HepG2 (cell line): ENCODE measurements at regions not wholly inside any gene's neighbourhood (a gene's known extent, or its start where the extent isn't known, plus 50 kb on each side); places are given as distances from the start of the nearest gene placed in this dataset.

Source experiments
- ATAC-seq: fragments of 200-7000 bp; cut with Tn5 transposase; 3 replicates; pipeline ENCODE4 v1.9.1; 2020; ENCODE audit warnings: mild to moderate bottlenecking, moderate library complexity
- BruUV-seq: library from RNA; stranded (reverse); fragments of 400-500 nt; replicated peaks from 2 replicates; lab custom pipeline; 2021; lab: Mats Ljungman, UMichigan
- CTCF ChIA-PET: fragments of 300-600 bp; formaldehyde crosslinking; extraction: SDS; loops from one replicate; lab custom pipeline; 2021; ENCODE audit warnings: low total read pairs, inconsistent platforms, low intra/inter-chr PET ratio; lab: Yijun Ruan, JAX
- POLR2A ChIA-PET: fragments of 350-600 bp; sonication (Branson Sonifier 250); formaldehyde crosslinking; loops from one replicate; lab custom pipeline; 2020; ENCODE audit warnings: antibody characterized with exemption, inconsistent platforms; lab: Yijun Ruan, JAX
- DNase-seq: peaks from one replicate; pipeline ENCODE4 v3.0.0-alpha.2; 2015; ENCODE audit warnings: low spot score
- FAIRE-seq: peaks from 3 replicates; lab custom pipeline; 2011; peaks lifted over from hg19 to GRCh38; lab: Jason Lieb, UNC
- H2AFZ ChIP-seq: one replicate; pipeline ENCODE4 v1.6.1; 2011; ENCODE audit warnings: low read length, inconsistent platforms
- H3K27ac ChIP-seq: fragments of 300-600 bp; 3 replicates; pipeline ENCODE4 v1.8.0; 2011; ENCODE audit warnings: mixed run types, mild to moderate bottlenecking, mixed read lengths, low read length, inconsistent platforms; ENCODE audit not compliant: insufficient read depth; ENCODE audit errors: extremely low read length
- H3K27me3 ChIP-seq, 2 experiments: fragments of 200-600 bp in 1 of 2; 2 replicates in 1 of 2; 3 replicates in 1 of 2; pipeline versions ENCODE4 v1.6.0 to v1.8.0; 2011; ENCODE audit warnings: low read length in 2 of 2, mild to moderate bottlenecking in 2 of 2, moderate library complexity in 2 of 2, inconsistent platforms in 1 of 2; ENCODE audit not compliant: insufficient read depth in 2 of 2, control insufficient read depth in 1 of 2
- H3K36me3 ChIP-seq, 2 experiments: fragments of 200-600 bp in 1 of 2; replicated peaks in 1 of 2; 2 replicates in 1 of 2; 3 replicates in 1 of 2; pipeline versions ENCODE4 v1.5.1 to v1.8.0; 2011; ENCODE audit warnings: low read length in 2 of 2, inconsistent platforms in 1 of 2; ENCODE audit not compliant: insufficient read depth in 2 of 2, control insufficient read depth in 1 of 2
- H3K4me1 ChIP-seq: 2 replicates; pipeline ENCODE4 v1.5.1; 2012; ENCODE audit warnings: low read length, inconsistent platforms; ENCODE audit not compliant: insufficient read depth
- H3K4me2 ChIP-seq: 2 replicates; pipeline ENCODE4 v1.6.0; 2011; ENCODE audit warnings: low read depth, low read length, inconsistent platforms
- H3K4me3 ChIP-seq, 3 experiments: fragments of 200-600 bp in 1 of 3; sonication (generic), shearing (Covaris generic) in 1 of 3; replicated peaks in 1 of 3; 2 replicates each; pipeline ENCODE4 v1.5.1; 2011 to 2016; ENCODE audit warnings: low read length in 3 of 3, inconsistent platforms in 2 of 3, low read depth in 2 of 3, mild to moderate bottlenecking in 2 of 3, control low read depth in 1 of 3, mixed read lengths in 1 of 3; ENCODE audit not compliant: insufficient read depth in 1 of 3
- H3K79me2 ChIP-seq: one replicate; pipeline ENCODE4 v1.6.1; 2011; ENCODE audit warnings: low read length, inconsistent platforms; ENCODE audit not compliant: insufficient read depth
- H3K9ac ChIP-seq: 2 replicates; pipeline ENCODE4 v1.6.0; 2011; ENCODE audit warnings: mild to moderate bottlenecking, low read depth, low read length, inconsistent platforms; ENCODE audit not compliant: insufficient read depth
- H3K9me3 ChIP-seq: 2 replicates; pipeline ENCODE4 v1.5.1; 2012; ENCODE audit warnings: mild to moderate bottlenecking, low read length
- H4K20me1 ChIP-seq: 2 replicates; pipeline ENCODE4 v1.6.0; 2011; ENCODE audit warnings: inconsistent platforms, mild to moderate bottlenecking, low read length, moderate library complexity; ENCODE audit not compliant: insufficient read depth
- CEBPG ChIP-seq: IDR thresholded peaks from 2 replicates; pipeline ENCODE4 v1.6.1; 2016
- ELF4 ChIP-seq: sonication (generic); formaldehyde crosslinking; IDR thresholded peaks from 2 replicates; pipeline ENCODE4 v1.5.0; 2020; ENCODE audit warnings: missing genetic modification reagents, mild to moderate bottlenecking, moderate library complexity, borderline replicate concordance
- EP300 ChIP-seq, 3 experiments: sonication (generic) in 1 of 3; formaldehyde crosslinking in 1 of 3; IDR thresholded peaks; 2 replicates each; pipeline versions ENCODE4 v1.5.1 to v1.6.1; 2011 to 2020; ENCODE audit warnings: low read depth in 2 of 3, low read length in 2 of 3, borderline replicate concordance in 1 of 3, improper control_type of control experiment in 1 of 3, mild to moderate bottlenecking in 1 of 3, missing genetic modification reagents in 1 of 3, moderate library complexity in 1 of 3
- GATAD2A ChIP-seq: IDR thresholded peaks from 2 replicates; pipeline ENCODE4 v1.6.1; 2016
- HOXA3 ChIP-seq: sonication (generic); formaldehyde crosslinking; IDR thresholded peaks from 2 replicates; pipeline ENCODE4 v1.5.0; 2020; ENCODE audit warnings: missing genetic modification reagents
- MBD4 ChIP-seq: IDR thresholded peaks from 2 replicates; pipeline ENCODE4 v1.6.1; 2012; ENCODE audit warnings: low read length, inconsistent platforms, borderline replicate concordance
- SMC3 ChIP-seq: IDR thresholded peaks from 2 replicates; pipeline ENCODE4 v1.6.1; 2011; ENCODE audit warnings: low read length, improper control_type of control experiment
- ZNF552 ChIP-seq: sonication (generic); formaldehyde crosslinking; IDR thresholded peaks from 2 replicates; pipeline ENCODE4 v1.9.0; 2022; ENCODE audit warnings: missing genetic modification reagents, mild to moderate bottlenecking, borderline replicate concordance
- ZNF563 ChIP-seq: sonication (generic); formaldehyde crosslinking; IDR thresholded peaks from 2 replicates; pipeline ENCODE4 v1.8.0; 2022; ENCODE audit warnings: mild to moderate bottlenecking, moderate library complexity, missing genetic modification reagents
- WGBS: methylation state at CpG from one replicate; pipeline ENCODE4 v1.1.6; 2017; ENCODE audit warnings: low lambda C conversion rate; 5-methylcytosine and 5-hydroxymethylcytosine counted together
- in situ Hi-C: cut with HindIII; loops from 2 replicates; pipeline ENCODE4 v1.10.0; 2017; ENCODE audit warnings: low pct_unique_long_range_greater_than_20kb; ENCODE audit not compliant: extremely low pct_ligation_motif_present
- intact Hi-C: fragments of 100-400 bp; cut with micrococcal nuclease; formaldehyde crosslinking; loops from one replicate; pipeline ENCODE4 v1.10.0; 2022; ENCODE audit not compliant: unreplicated experiment
- TF ChIP-seq, protein P1 (sequence below): sonication (generic); formaldehyde crosslinking; IDR thresholded peaks from 2 replicates; pipeline ENCODE4 v1.4.0; 2020; ENCODE audit warnings: missing genetic modification reagents, borderline replicate concordance
- TF ChIP-seq, protein P2 (sequence below): fragments of 450-650 bp; IDR thresholded peaks from 2 replicates; pipeline ENCODE4 v1.6.1; 2017
- TF ChIP-seq, protein P3 (sequence below): IDR thresholded peaks from 2 replicates; pipeline ENCODE4 v1.6.1; 2016; ENCODE audit warnings: missing genetic modification reagents, missing compliant biosample characterization
- TF ChIP-seq, protein P4 (sequence below): sonication (generic); formaldehyde crosslinking; IDR thresholded peaks from 2 replicates; pipeline ENCODE4 v1.9.0; 2022; ENCODE audit warnings: missing genetic modification reagents, mild to moderate bottlenecking, borderline replicate concordance
- TF ChIP-seq, protein P5 (sequence below): sonication (generic); formaldehyde crosslinking; IDR thresholded peaks from 2 replicates; pipeline ENCODE4 v1.4.0; 2020; ENCODE audit warnings: mild to moderate bottlenecking, low read depth, missing genetic modification reagents

DNA sequence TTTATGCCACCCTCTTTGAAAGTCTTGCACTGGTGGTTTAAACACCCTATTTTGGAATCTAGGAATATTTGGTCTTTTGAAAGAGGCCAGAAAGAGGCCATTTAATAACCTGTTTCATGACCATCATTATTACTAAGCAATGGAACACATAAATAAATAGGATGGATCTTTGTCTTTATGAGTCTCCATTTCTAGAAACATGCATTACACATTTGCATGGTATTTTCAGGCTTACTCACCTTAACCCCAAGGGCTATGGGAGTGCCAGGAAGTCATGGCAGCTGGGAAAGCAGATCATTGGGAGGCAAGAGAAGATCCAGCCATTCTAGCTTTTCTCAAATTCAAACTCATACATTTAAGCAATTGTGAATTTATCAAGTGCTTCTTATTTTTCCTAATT is 185.8 kb upstream of the POU2AF2 start (continued):
- TF ChIP-seq EP300 (IDR thresholded peaks at IDR 0.05; ENCODE audit: low read depth in 2 of 2, low read length in 2 of 2) = no peak
- TF ChIP-seq EP300 (CRISPR knock-in tag; IDR thresholded peaks at IDR 0.05; ENCODE audit: borderline replicate concordance) = no peak
- no peak for TF ChIP-seq MBD4
- TF ChIP-seq ZNF552 (CRISPR knock-in tag) = no peak
- no peak for TF ChIP-seq ZNF563
- TF ChIP-seq, protein P1, sequence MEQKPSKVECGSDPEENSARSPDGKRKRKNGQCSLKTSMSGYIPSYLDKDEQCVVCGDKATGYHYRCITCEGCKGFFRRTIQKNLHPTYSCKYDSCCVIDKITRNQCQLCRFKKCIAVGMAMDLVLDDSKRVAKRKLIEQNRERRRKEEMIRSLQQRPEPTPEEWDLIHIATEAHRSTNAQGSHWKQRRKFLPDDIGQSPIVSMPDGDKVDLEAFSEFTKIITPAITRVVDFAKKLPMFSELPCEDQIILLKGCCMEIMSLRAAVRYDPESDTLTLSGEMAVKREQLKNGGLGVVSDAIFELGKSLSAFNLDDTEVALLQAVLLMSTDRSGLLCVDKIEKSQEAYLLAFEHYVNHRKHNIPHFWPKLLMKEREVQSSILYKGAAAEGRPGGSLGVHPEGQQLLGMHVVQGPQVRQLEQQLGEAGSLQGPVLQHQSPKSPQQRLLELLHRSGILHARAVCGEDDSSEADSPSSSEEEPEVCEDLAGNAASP (CRISPR knock-in tag) = no peak
- no peak for TF ChIP-seq SMC3
- TF ChIP-seq, protein P2, sequence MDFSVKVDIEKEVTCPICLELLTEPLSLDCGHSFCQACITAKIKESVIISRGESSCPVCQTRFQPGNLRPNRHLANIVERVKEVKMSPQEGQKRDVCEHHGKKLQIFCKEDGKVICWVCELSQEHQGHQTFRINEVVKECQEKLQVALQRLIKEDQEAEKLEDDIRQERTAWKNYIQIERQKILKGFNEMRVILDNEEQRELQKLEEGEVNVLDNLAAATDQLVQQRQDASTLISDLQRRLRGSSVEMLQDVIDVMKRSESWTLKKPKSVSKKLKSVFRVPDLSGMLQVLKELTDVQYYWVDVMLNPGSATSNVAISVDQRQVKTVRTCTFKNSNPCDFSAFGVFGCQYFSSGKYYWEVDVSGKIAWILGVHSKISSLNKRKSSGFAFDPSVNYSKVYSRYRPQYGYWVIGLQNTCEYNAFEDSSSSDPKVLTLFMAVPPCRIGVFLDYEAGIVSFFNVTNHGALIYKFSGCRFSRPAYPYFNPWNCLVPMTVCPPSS = no peak

DNA sequence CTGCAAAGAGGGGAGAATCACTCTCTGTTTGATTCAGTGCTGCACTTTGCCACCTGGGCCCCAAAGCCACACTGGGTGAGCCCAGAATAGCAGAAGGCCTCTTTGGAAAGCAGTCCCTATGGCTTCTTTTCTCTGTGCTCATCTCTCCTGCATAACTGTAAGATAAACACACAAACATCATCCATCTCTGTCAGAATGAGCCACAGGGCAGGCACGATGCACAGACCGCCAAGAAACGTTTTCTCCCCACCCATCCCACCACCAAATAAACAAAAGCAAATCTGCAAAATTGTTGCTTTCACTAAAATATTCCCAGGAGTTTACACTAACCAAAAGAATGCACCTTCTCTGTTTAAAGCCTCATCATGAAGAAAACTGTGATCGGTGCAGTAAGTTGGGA is 196.4 kb upstream of the POU2AF2 start:
- intact Hi-C loops (no loop called here), in situ Hi-C loops (no loop called here)
- BruUV-seq = no TSS peak
- H3K4me1 ChIP-seq = no peaks in the 10 kb centered on the region
- peaks cover 0 to 4% of the 10 kb centered on the region in 2 experiments; a peak in 1 of 5 replicates for H3K27me3 ChIP-seq
- H3K9me3 ChIP-seq = no peaks in the 10 kb centered on the region
- no peak overlapping the region for H3K4me3 ChIP-seq
- POLR2A ChIA-PET = no interaction called here
- CTCF ChIA-PET = no interaction called here
- no peaks in the 10 kb centered on the region for H3K36me3 ChIP-seq
- H3K27ac ChIP-seq = no peak overlapping the region
- H4K20me1 ChIP-seq = no peaks in the 10 kb centered on the region
- no peak overlapping the region for H3K4me2 ChIP-seq
- no peak overlapping the region for H3K9ac ChIP-seq
- 8% methylated on average over 4 of the region's 4 CpGs for WGBS
- no peak for ATAC-seq
- no peak for FAIRE-seq
- no peak overlapping the region for H2AFZ ChIP-seq
- DNase-seq = no peak
- H3K79me2 ChIP-seq = no peaks in the 10 kb centered on the region
- TF ChIP-seq, protein P3, sequence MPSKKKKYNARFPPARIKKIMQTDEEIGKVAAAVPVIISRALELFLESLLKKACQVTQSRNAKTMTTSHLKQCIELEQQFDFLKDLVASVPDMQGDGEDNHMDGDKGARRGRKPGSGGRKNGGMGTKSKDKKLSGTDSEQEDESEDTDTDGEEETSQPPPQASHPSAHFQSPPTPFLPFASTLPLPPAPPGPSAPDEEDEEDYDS (CRISPR knock-in tag) = no peak
- TF ChIP-seq, protein P4, sequence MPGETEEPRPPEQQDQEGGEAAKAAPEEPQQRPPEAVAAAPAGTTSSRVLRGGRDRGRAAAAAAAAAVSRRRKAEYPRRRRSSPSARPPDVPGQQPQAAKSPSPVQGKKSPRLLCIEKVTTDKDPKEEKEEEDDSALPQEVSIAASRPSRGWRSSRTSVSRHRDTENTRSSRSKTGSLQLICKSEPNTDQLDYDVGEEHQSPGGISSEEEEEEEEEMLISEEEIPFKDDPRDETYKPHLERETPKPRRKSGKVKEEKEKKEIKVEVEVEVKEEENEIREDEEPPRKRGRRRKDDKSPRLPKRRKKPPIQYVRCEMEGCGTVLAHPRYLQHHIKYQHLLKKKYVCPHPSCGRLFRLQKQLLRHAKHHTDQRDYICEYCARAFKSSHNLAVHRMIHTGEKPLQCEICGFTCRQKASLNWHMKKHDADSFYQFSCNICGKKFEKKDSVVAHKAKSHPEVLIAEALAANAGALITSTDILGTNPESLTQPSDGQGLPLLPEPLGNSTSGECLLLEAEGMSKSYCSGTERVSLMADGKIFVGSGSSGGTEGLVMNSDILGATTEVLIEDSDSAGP (CRISPR knock-in tag) = no peak
- TF ChIP-seq, protein P5, sequence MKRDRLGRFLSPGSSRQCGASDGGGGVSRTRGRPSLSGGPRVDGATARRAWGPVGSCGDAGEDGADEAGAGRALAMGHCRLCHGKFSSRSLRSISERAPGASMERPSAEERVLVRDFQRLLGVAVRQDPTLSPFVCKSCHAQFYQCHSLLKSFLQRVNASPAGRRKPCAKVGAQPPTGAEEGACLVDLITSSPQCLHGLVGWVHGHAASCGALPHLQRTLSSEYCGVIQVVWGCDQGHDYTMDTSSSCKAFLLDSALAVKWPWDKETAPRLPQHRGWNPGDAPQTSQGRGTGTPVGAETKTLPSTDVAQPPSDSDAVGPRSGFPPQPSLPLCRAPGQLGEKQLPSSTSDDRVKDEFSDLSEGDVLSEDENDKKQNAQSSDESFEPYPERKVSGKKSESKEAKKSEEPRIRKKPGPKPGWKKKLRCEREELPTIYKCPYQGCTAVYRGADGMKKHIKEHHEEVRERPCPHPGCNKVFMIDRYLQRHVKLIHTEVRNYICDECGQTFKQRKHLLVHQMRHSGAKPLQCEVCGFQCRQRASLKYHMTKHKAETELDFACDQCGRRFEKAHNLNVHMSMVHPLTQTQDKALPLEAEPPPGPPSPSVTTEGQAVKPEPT (CRISPR knock-in tag) = no peak
- no peak for TF ChIP-seq GATAD2A
- no peak for TF ChIP-seq CEBPG
- no peak for TF ChIP-seq HOXA3
- no peak for TF ChIP-seq ELF4
